ENCODE measurements at regions not wholly inside any gene's neighbourhood (a gene's known extent, or its start where the extent isn't known, plus 50 kb on each side); places are given as distances from the start of the nearest gene placed in this dataset.

DNA sequence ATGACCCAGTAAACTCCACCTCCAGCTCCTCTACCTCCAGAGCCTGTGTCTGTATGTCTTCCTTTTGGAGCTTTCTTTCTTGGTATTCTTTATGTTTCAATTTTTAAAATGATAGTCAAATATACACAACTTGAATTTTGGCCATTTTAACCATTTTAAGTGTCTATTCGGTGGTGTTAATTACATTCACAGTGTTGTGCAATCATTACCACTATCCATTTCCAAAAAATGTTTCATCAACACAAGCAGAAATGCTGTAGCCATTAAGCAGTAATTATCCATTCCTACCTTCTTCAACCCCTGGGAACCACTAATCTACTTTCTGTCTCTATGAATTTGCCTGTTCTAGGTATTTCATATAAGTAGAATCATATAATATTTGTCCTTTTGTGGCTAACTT, 194.5 kb upstream of the TSC22D2 start:
- DNase-seq, result no peak

DNA sequence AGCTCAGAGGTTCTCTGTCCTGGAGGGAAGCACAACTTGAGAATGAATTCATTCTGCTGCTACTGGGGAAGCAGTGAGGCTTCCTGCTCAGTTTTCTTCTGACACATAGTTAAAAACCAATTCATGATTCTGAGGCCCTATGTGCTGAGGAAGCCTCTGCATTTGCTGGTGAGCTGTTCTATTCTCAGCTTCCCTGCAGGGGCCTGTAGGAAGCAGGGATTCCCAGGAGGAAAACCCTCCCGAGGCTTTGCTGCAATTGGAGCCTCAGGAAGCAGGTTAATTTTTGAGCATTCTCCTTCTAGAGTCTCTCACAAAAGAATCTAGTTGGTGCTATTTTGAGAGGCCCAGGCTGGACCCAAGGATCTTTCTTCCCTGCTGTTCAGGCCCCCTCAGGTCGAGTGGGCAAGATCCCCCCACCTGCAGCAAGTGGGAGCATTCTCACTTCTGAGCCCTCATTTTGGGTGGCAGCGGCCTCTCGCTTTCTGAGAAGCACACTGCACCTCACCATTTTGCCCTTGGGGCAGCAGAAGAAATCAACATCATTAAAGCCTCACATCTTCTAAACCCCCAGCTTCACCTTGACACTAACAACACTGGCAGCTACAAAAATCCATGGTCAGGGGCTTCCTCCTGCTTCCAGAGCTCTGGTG, 197.5 kb upstream of the TSC22D2 start:
- no peak for DNase-seq

DNA sequence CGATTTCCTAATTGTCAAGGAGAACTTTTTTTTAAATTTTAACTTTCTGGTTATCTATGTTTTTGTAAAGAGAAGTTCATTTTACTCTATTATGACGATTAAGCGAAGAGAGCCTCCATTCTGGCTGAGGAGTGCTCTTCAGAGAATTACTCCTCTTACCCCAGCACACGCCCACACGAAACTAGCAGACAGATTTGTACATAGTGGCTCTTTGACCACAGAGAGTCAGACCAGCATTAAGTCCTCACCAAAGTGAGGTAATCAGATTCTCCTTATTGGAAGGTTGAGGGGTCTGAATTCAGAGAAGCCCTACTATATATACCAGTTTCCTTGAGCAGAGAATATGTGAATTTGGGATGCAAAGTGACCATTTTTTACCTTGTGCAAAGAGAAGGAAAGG, 204.8 kb upstream of the TSC22D2 start:
- no peak for DNase-seq

DNA sequence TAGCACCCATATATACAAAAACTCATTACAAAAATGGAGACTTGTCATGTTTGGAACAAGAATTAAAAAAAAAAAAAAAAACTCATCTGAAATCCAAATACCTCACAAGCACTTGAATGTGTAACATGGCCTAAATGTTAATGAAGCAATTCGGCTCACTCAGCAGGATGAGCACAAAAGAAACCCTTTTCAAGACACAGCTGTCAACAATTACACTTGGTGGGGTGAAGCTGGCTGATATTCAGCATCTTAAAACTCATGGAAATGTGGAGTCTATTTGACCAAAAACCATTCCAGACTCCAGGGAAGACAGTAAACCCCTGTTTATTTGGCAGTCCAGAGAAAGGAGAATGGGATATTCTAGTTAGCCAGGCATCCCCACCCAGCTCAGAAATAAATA, 205.4 kb upstream of the TSC22D2 start:
- no peak for DNase-seq

DNA sequence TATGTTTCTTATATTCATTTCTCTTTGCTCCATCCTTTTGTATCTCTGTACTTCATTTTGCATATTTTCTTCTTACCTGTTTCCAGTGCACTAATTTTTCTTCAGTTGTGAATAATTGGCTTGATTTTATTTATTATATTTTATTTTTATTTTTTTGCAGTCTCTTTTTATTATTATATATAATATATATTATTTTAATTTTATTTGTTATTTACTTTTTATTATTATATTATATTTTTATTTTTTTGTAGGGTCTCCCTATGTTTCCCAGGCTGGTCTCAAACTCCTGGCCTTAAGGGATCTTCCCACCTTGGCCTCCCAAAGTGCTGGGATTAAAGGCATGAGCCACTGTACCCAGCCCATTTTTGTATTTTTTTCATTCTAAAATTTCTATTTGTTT, 213.1 kb upstream of the TSC22D2 start:
- DNase-seq, result no peak

DNA sequence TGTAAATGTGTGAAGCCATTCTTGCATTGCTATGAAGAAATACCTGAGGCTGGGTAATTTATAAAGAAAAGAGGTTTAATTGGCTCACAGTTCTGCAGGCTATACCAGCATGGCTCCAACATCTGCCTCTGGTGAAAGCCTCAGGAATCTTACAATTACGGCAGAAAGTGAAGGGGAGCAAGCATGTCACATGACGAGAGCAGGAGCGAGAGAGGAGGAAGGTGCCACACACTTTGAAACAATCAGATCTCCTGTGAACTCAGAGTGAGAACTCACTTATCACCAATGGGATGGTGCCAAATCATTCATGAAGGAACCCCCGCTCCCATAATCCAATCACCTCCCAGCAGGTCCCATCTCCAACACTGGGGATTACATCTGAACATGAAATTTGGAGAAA, 213.6 kb upstream of the TSC22D2 start:
- DNase-seq, result no peak

DNA sequence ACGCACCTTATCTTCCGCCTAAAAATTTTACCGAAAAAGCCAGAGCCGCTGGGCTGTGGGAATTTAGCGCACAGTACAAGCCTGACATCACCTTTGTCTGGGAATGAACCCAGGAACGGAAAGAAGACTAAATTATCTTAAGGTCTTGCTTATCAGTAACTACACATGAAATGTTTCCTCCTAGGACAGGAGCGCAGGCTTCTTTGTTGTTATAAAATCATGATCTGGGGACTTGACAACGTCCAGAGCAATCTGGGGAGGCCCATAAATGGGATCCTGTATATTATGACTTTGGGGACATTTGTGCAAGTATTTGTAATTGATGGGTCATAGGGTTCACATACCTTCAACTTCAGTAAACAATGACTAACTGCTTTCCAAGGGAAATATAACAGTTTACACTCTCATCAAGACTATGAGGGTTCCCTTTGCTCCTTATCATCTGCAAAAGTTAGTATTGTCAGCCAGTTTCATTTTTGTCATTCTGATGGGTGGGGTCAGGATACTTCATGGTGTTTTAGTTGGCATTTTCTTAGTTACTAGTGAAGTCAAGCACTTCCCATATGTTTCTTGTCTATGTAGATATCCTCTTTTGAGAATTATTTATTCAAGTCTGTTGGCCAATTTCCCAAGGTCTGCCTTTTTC, 213.9 kb upstream of the PFN2 start:
- DNase-seq, result no peak

DNA sequence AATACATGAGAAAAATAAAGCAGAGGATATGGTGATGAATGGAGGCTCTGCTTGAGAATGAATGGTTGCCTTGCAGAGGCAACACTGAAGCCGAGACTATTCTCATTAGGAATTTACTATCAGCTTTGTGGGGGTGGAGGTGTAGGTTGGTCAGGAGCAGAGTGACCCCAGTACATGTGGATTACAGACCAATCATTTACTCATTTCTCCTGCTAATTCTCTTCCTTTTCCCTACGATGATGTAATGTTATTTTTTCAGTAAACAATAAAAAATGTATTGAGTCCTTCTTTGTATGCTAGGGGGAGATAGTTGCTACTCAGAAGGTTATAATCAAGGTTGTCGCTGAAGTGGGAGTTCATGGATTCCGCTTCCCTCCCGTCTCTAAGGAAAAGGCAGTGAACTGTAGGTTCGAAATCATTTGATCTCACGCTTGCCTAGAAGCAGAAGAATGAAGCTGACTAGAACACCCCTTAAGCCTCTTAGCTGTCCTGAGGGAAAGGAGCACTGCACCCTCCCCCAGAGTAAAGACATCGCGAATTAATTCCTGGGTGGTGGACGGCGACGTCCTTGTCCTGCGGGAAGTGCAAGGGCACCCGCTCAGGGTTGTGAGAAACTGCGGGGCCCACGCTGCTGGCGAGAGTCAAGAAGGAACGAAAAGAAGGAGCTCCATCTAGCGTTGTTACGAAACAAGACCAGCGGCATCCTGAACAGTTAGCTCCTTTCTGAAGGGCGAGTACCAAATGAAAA, 213.2 kb upstream of the PFN2 start:
- DNase-seq, result peak; percentile 81

DNA sequence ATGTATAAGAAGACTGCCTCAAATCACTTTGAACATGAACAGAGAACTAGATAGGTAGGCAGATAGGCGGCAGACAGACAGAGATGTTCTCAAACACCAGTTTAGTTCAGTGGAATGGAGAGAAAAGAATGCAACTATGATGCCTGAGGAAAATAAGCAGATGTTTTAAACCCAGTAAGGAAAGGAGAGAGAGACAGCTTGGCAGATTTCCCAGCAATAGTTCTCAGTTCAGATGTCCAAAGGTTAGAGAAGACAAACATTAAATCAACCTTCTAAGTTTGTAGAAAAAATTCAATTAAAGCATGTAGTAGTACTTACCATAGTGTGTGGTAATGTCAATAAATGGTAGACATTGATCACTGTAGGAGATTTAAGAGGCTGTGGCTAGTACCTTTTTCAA, 209.6 kb upstream of the PFN2 start:
- no peak for DNase-seq

DNA sequence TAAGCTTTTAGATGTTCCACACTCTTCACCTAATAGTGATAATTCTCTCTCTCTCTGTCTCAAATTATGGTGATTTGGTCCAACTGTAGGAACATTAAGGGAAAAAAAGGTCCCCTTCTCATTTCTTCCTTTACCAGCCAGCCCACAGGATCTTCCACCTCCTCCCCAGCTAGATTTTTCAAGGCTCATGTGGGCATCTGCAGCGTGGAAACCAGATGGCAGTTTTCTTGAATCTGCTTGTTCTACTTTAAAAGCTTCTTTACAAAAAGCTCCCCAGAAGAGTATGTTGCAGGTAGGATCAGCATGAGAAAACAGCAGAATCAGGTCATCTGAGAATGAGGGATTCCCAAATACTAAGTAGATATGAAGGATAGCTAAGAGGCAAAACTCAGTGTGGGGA, 208.6 kb upstream of the PFN2 start:
- no peak for DNase-seq

DNA sequence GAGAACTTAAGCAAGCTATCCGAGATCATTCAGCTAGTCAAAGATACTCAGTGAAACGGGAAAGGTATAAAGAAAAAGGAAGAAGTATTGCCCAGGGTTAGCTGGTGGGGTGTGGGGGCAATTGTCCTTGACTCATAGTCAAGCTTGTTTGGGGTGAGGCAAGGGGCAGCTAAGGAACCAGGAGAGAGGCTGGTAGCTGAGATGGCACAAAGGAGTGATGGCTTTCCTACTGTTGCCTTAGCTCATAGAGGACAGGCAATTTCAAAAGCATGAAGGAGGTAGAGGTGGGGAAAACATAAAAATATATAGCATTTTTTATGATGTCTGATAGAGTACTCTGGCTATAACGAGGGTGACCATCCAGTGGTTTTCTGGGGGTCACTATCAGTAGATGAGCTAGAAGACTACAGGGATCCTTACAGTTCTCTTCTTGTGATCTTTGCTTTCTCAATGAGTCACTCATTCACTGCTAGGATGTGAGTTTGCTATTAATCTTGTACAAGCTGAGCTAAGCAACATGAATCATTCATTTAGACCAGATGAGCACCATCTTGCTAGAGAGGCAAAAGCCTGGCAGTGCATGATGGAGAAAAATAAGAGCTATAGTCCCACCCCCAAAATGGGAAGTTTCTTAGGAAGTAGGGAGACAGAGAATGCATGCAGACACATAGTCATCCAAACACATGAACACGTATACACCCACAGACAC, 207.1 kb upstream of the PFN2 start:
- DNase-seq, result no peak

DNA sequence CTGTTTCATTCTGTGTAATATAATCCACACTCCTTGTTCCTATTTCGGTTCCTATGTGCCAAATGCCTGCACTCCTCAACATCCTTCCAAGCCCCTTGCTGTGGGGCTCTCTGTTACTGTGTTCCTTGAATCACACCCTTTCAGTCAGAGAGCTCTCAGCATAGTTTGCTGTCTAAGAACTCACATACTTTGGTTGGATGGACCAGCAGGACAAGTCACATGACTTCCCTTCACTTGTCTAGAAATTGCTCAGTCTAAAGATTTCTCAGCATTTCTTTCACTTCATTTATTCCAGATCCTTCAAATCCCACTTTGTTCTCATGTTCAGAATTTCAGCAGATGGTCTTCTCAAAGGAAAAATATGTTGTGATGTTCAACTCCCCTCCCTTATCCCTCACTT, 203.5 kb upstream of the PFN2 start:
- no peak for DNase-seq

DNA sequence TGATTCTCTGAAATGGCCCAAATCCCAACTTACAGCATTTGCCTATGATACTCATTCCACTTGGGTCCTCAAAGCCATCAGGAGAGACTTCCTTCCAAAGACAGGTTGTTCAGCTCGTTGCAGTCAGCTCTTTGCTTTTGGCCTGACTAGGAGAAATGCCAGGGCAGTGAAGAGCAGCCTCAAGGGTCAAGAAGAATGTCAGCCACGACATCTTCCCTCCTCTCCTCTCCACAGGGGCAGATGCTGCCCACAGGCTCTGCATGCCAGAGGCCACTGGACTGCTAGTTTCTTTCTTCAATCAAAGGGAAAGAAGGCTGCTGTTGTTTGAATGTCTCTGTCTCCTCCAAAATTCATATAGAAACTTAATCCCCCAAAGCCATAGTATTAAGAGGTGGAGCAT, 201.7 kb upstream of the PFN2 start:
- no peak for DNase-seq

DNA sequence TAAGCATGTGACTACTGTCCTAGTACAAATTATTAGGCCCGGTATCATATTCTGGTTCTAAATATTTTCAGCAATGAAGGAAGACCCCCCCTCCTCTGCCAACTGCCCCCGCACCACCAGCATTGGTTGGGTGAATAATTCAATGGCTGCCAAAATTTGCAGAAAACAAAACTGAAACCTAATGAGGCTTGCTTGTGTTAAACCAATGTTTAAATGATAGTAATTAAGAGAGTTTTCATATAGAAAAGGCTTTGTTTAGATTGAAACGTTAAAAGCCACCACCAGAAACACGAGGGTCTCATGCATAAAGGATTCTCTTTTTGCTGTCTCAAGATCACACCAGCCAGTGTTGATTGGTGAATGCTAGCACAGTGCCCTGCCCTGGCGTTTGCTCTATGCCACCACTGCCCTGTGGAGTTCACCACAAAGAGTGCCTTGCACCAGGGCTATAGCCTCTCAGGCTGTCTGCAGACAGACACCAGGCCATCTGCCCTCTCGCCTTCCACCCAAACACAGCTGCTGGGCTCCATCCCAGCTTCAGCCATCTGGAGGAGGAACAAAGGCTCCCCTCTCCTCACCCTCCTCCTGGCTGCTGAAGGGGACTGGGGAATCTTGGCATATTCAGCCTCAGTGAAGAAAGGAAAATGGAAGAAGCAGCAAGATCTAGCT, 200.3 kb upstream of the PFN2 start:
- no peak for DNase-seq

DNA sequence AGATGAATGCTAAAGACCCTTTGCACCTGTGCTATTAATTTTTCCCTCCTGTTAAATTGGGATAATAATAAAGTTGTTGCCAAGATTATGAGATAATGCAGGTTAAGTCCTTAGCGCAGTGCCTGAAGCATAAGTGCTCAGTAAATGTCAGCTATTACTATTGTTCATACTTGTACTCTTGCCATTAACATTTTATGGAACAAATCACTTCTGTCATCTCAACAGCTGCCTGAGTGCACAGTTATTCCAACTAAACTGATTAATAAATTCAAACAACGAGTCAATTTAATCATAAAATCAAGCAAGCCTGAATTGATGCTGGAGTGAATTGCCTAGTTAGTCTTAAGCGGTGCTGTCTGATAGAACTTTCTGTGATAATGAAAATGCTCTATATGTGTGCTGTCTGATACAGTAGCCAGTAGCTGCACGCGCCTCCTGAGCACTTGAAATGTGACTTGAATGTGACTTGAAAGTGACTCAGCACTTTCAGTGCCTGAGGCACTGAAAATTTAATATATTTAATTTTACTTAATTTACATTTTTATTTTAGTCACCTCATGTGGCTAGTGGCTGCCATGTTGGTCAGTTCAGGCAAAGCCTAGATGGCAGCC, 198.7 kb upstream of the PFN2 start:
- peak; percentile 34 for DNase-seq

DNA sequence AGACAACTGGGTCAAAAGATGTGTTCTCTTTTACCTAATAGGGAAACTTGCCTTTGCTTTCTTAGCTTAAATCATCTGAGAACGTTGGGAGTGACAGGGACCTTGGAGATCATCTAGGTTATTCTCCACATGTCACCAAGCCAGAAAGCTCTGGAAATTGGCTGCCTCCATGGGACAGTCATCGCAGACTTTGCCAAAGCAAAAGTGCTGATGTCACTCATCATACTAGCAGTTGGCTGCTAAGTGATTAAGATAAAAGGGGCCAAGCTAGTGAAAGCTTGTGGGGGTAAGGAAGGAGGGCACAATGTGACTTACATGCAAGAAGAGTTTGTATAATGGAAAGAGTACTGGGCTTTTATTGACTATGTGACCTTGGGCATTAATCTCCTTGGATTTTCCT, 198.0 kb upstream of the PFN2 start:
- no peak for DNase-seq

DNA sequence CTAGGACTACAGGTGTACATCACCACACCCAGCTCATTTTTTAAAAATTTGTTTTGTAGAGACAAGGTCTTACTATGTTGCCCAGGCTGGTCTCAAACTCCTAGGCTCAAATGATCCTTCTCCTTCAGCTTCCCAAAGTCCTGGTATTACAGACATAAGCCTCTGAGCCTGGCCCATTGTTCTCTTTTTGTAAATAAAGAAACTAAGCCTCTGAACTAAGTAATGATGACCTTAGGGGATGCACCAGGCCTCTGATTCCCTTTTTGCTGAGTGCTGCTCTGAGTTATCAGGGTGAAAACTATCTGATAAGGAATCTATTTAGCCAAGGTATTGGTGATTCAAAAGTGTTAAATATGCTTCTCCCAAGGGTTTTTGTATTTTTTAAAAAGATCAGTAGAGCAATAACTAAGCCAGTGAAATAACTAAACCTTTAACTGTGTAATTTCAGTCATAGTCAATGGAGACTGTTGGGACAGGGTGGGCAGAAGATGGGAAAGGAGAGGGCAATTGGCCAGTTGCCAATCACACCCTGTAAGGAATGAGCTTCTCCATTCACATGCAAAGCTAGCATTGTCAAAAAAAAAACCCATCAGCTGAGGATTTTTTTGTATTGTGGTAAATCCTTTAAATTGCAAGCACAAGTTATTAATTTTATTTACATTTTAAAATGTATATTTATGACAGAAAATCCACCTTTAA, 194.8 kb upstream of the PFN2 start:
- no peak for DNase-seq

DNA sequence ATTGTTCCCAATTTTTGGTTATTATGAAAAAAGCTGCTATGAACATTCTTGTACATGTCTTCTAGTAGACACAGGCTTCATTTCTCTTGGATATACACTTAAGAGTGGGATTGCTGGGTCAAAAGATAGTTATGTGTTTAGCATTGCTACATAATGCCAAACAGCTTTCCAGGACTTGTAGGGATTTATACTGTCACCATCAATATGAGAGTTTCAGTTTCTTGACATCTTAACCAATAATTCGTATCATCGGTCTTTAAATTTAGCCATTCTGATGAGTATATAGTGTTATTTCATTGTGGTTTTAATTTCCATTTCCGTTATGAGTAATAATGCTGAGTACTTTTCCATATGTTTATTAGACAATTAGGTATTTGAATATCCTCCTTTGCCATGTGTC, 190.3 kb upstream of the PFN2 start:
- no peak for DNase-seq

DNA sequence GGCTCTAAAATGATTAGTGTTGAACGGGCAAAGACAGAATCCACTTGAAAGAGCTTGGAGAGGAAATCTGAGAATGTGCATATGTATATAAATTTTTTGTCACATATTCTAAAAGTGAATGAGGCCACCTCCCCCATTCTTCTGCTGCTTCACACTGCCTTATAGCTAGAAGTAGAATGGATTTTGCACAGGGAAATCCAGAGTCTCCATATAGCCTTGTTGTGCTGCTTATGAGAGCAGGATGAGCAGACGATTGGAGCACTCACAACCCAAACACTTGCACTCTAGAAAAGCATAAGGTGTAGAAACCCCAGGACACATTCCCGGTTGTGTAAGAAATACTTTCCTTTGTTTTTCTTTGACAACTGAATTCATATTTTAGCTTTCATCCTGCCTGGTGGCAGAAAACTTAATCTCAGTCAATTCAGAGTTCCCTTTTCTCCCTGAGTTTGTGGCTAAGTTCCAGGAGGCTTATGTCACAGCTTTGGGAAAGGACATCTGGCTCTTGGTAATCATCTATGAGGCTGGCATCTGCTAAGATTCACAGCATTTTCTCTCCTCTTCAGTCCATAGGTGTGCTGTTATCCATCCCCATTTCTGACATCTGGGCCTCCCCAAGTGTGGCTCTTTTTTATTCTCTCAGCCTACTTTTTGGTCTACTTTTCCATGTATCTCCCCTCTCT, 188.4 kb upstream of the PFN2 start:
- no peak for DNase-seq

DNA sequence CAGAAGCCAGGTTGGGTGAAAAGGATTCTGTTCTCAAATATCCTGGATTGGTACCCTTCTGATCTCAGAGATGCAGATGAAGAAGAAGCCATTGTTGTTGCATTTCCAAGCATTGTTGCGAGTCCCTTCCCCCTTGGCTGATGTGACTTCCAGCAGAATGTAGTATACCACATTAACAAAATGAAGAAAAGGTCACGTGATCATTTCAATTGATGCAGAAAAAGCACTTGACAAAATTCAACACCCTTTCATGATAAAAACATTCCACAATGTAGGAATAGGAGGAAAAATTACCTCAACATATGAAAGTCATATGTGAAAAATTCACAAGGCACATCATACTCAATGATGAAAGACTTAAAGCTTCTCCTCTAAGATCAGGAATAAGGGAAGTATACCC, 181.9 kb upstream of the PFN2 start:
- DNase-seq, result no peak

DNA sequence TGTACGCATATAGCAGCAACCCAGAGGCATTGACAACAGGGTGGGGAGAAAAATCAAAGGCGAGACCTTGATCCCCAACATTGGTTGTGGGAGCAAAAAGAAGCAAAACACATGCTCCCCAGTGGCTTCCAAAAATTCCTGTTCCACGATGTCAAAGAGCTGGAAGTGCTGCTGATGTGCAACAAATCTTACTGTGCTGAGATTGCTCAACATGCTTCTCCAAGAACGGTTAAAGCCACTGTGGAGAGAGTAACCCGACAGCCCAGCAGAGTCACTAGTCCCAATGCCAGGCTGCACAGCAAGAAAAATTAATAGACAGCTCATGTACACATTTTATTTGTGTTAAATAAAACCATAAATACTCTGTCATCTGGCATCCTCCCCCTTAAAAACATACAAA, 179.9 kb upstream of the PFN2 start:
- DNase-seq, result no peak

DNA sequence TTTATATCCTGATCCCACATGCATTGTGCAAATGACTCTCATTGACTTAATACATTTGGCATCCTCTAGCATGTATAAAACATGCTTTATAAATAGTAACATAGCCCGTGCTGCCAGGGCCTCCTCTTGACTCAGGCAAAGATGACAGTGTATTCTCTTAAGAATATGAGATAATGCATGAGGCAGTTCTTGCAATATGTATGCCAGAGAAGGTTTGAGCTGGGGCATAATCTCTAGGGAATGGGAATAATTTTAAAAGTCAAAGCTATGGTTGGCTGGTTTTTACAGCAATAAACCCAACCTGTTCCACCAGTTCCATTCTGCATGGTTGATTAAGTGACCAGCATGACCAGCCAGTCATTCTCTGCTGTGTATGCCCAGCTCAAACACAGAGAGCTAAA, 179.0 kb upstream of the PFN2 start:
- DNase-seq, result no peak

All from NCI-H1436 (cell line).